GM19372 (cell line): ENCODE measurements at regions not wholly inside any gene's neighbourhood (a gene's known extent, or its start where the extent isn't known, plus 50 kb on each side); places are given as distances from the start of the nearest gene placed in this dataset.
"Not testable (repeated sequence)": the region's sequence is repeated elsewhere in the genome, so short reads cannot be mapped to it uniquely, and the experiment has no call there.

Experiments
- ATAC-seq: cut with Tn5 transposase; IDR thresholded peaks from one replicate; pipeline ENCODE4 v1.9.1; 2021; ENCODE audit warnings: mild to moderate bottlenecking, low read depth, moderate library complexity; ENCODE audit not compliant: unreplicated experiment

- no peak for ATAC-seq
These were observed 132.9 kb downstream of the LIG4 start for GRCh38 chr13:108082481-108082880.

GRCh38 chr13:108077284-108077683, 138.1 kb downstream of the LIG4 start:
- no peak for ATAC-seq

- ATAC-seq: not testable (repeated sequence)
These were observed 140.9 kb downstream of the LIG4 start for GRCh38 chr13:108074429-108074828.

- no peak for ATAC-seq
These were observed 144.4 kb downstream of the LIG4 start for GRCh38 chr13:108070925-108071324.

DNA sequence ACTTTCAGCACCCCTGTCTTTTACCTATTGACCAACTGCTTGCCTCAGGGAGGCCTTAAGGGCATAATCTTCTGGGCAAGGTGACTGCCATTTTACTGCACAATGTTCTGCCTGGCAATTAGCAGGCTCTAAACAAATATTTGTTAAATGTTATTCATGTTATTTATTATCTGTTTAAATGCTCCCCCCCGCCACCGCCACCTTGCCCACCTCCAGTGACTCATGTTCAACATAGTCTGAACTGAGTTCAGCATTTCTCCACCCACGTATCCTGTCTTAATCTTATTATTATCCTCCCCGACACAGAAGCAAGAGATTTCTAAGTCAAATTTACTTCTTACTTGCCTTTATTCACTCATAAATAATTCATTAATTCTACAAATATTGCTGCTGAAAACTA, 144.8 kb downstream of the LIG4 start:
- ATAC-seq: no peak

GRCh38 chr13:108069521-108070210, 145.7 kb downstream of the LIG4 start:
- ATAC-seq: no peak

DNA sequence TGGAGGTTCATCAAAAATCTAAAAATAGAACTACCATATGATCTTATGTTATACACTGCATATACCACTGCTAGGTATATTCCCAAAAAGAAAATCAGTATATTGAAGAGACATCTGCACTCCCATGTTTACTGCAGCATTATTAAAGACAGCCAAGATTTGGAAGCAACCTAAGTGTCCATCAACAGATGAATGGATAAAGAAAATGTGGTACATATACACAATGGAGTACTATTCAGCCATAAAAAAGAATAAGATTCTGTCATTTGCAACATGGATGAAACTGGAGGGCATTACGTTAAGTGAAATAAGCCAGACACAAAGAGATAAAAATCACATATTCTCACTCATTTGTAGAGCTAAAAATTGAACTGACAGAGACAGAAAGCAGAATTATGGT, 151.0 kb downstream of the LIG4 start:
- ATAC-seq: not testable (repeated sequence)

- no peak for ATAC-seq
These were observed 155.2 kb downstream of the LIG4 start for GRCh38 chr13:108060111-108060510.

DNA sequence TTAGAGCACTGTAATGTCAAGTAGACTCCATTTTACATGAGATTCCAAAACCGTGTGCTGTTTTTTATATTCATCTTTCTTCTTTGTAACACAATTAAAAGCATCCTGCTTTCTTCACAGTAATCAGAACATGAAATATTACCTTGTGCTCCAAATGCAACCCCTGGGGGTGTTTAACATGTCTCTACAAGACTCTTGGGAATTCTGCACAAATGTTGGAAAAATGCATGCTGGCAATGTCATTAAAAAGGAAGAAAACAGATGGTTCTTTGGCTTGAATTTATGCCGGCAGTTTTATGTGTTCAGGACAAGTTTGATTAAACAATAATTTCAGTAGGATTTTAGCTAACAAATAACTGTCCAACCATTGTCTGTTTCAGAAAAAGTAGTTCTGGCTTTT, 159.1 kb downstream of the LIG4 start:
- ATAC-seq: no peak

DNA sequence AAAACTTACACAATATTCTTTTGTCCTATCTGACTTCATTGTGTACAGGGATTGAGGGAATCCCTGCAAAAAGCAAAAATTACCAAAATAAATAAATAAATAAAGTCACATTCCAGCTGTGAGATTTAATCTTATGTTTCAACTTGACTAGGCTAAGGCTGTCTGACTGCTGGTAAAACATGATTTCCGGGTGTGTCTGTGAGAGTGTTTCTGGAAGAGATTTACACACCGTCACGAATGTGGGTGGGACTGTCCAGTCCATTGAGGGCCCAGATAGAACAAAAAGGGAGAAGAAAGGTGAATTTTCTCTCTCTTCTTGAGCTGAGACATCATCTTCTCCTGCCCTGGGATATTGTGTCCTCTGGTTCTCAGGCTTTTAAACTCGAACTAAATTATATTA, 166.1 kb downstream of the LIG4 start:
- no peak for ATAC-seq

DNA sequence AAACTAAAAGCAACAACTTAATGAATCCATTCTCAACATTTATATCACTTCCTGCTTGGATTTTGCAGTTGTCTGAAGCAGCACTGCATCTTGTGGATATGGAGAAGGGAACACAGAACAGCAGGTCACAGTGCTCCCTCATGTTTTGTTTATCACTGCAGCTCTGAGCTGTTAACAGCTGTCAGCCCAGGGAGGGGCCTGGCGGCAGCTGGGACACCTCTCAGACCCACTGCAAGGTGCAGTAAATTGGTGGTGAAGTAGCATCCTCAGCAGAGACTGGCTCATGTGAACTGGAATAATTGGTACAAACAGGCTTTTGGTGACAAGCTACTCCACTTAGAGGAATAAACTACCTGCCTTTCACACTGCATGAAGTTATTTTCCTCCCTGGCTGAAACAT, 170.4 kb downstream of the LIG4 start:
- ATAC-seq: no peak

GRCh38 chr13:108042866-108043265, 172.5 kb downstream of the LIG4 start:
- ATAC-seq: not testable (repeated sequence)

DNA sequence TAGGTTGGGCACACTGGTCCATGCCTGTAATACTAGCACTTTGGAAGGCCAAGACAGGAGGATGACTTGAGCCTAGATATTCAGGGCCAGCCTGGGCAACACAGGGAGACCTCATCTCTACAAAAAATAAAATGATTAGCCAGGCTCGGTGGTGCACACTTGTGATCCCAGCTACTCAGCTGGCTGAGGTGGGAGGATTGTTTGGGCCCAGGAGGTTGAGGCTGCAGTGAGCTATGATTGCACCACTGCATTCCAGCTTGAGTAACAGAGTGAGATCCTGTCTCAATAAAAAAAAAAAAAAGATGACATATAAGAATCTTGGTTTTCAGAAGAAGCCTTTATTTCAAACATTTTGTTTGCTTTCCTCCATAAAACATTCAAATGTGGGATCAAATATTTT, 178.0 kb downstream of the LIG4 start:
- ATAC-seq: no peak

- ATAC-seq: no peak
These were observed 178.9 kb downstream of the LIG4 start for GRCh38 chr13:108036411-108036932.

DNA sequence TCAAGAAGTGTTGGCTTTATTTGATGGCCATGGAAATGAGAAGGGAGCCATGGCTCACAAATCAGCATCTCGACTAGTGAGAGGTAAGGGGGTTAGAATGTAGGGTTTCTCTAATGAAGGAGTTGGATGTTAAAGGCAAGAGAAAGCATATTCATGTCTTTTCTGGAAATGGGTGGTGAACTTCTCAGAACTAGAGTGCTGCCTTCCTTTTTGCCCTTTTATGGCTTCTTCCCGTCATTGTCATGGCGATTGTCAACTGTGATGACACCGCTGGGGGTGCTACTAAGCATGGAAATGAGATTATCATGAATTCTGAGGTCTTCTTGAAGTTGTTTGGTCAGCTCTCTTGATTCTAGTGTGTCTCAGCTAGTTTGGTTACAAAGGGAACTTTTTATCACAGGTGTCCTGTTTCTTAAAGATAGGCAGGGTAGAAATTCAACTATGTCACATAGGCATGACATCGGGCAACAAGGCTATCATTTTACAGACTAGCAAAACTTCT, 180.4 kb downstream of the LIG4 start:
- ATAC-seq: no peak

GRCh38 chr13:108033800-108034707, 181.3 kb downstream of the LIG4 start:
- no peak for ATAC-seq

GRCh38 chr13:108031865-108032264, 183.5 kb downstream of the LIG4 start:
- no peak for ATAC-seq

- no peak for ATAC-seq
These were observed 184.6 kb downstream of the LIG4 start for GRCh38 chr13:108030769-108031168.

DNA sequence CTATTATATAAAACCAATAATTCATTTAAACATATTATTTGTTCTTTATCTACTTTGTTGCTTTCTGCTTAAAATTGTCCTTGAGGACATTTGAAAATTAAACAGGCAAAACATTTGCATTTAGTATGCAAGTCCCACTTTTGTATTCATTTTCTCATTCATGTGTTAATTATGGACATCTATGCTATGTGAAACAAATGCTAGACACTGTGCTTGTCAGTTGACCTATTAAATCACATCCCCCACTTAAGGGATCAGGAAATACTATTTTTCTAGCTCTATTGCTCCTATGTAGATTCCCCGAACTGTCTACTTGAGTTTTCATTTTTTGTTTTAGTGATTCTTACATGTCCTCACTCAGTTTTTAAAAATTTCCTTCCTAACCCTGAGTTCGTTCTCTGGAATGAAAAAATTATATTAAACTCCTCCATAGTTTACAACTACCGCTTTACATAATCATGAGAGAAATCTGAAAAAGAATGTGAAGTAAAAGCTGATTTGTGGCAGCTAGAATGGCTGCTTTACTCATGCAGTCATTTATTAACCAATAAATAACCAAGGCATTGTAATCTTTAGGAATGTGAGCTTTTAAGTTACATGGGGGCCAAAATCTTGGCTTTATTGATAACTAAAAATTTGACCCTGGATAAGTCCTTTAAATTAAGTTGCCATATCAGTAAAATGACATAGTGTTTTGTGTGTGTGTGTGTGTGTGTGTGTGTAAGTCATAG, 188.5 kb downstream of the LIG4 start:
- no peak for ATAC-seq

DNA sequence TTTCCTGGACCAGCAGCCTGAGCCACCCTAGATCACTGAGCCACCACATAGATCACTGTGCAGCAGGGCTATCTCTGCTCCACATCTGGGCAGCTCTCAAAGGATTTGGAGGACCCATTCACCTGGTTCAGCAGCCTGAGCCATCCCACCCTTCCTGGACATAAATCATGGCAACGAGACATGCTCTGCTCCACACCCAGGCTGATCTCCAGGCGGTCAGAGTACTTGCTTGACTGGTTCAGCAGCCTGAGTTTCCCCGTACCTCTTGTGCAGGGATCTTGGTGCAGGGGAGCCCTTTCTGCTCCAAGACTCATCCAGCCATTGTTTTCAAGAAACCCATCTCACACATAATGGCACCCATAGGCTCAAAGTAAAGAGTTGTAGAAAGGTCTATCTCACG, 195.3 kb downstream of the LIG4 start:
- no peak for ATAC-seq

GRCh38 chr13:108018371-108018870, 196.9 kb downstream of the LIG4 start:
- no peak for ATAC-seq
